ENCODE measurements at regions not wholly inside any gene's neighbourhood (a gene's known extent, or its start where the extent isn't known, plus 50 kb on each side); places are given as distances from the start of the nearest gene placed in this dataset.

- no peak for DNase-seq (ENCODE audit: low read depth)
Measured at GRCh38 chr14:84197704-84198103, 1332.2 kb upstream of the FLRT2 start.

- DNase-seq (ENCODE audit: low read depth) = no peak
Measured at GRCh38 chr14:84202486-84202885, 1327.5 kb upstream of the FLRT2 start.

- no peak for DNase-seq (ENCODE audit: low read depth)
Measured at GRCh38 chr14:84203896-84204295, 1326.0 kb upstream of the FLRT2 start.

- no peak for DNase-seq (ENCODE audit: low read depth)
Measured at GRCh38 chr14:84208451-84208850, 1321.5 kb upstream of the FLRT2 start.

GRCh38 chr14:84209031-84209430, 1320.9 kb upstream of the FLRT2 start:
- no peak for DNase-seq (ENCODE audit: low read depth)

GRCh38 chr14:84217066-84217465, 1312.9 kb upstream of the FLRT2 start:
- no peak for DNase-seq (ENCODE audit: low read depth)

GRCh38 chr14:84225268-84225667, 1304.7 kb upstream of the FLRT2 start:
- no peak for DNase-seq (ENCODE audit: low read depth)

- DNase-seq (ENCODE audit: low read depth) = no peak
Measured at GRCh38 chr14:84228702-84229101, 1301.2 kb upstream of the FLRT2 start.

- no peak for DNase-seq (ENCODE audit: low read depth)
Measured at GRCh38 chr14:84234281-84234680, 1295.7 kb upstream of the FLRT2 start.

- DNase-seq (ENCODE audit: low read depth) = no peak
Measured at GRCh38 chr14:84236290-84236689, 1293.7 kb upstream of the FLRT2 start.

- no peak for DNase-seq (ENCODE audit: low read depth)
Measured at GRCh38 chr14:84237881-84238280, 1292.1 kb upstream of the FLRT2 start.

- DNase-seq (ENCODE audit: low read depth) = no peak
Measured at GRCh38 chr14:84247693-84248092, 1282.3 kb upstream of the FLRT2 start.

- DNase-seq (ENCODE audit: low read depth) = no peak
Measured at GRCh38 chr14:84250893-84251292, 1279.1 kb upstream of the FLRT2 start.

- no peak for DNase-seq (ENCODE audit: low read depth)
Measured at GRCh38 chr14:84251411-84252115, 1278.4 kb upstream of the FLRT2 start.

- DNase-seq (ENCODE audit: low read depth) = no peak
Measured at GRCh38 chr14:84252706-84253105, 1277.2 kb upstream of the FLRT2 start.

GRCh38 chr14:84253326-84253725, 1276.6 kb upstream of the FLRT2 start:
- no peak for DNase-seq (ENCODE audit: low read depth)

GRCh38 chr14:84254290-84254689, 1275.7 kb upstream of the FLRT2 start:
- DNase-seq (ENCODE audit: low read depth) = no peak

GRCh38 chr14:84262932-84263331, 1267.0 kb upstream of the FLRT2 start:
- DNase-seq (ENCODE audit: low read depth) = no peak

GRCh38 chr14:84272290-84272721, 1257.6 kb upstream of the FLRT2 start:
- no peak for DNase-seq (ENCODE audit: low read depth)

- DNase-seq (ENCODE audit: low read depth) = no peak
Measured at GRCh38 chr14:84273181-84273580, 1256.8 kb upstream of the FLRT2 start.

- no peak for DNase-seq (ENCODE audit: low read depth)
Measured at GRCh38 chr14:84282618-84283017, 1247.3 kb upstream of the FLRT2 start.

- no peak for DNase-seq (ENCODE audit: low read depth)
Measured at GRCh38 chr14:84288781-84289180, 1241.2 kb upstream of the FLRT2 start.

GRCh38 chr14:84298663-84299195, 1231.2 kb upstream of the FLRT2 start:
- DNase-seq (ENCODE audit: low read depth) = no peak

GRCh38 chr14:84303140-84303539, 1226.8 kb upstream of the FLRT2 start:
- no peak for DNase-seq (ENCODE audit: low read depth)
